ENCODE measurements at regions not wholly inside any gene's neighbourhood (a gene's known extent, or its start where the extent isn't known, plus 50 kb on each side); places are given as distances from the start of the nearest gene placed in this dataset.

GRCh38 chr2:120565095-120565460 is 170.6 kb upstream of the GLI2 start:
- Histone ChIP-seq H3K9me3 (ENCODE audit: low read depth) (no peaks in the 10 kb centered on the region), H3K4me1 (ENCODE audit: insufficient read depth) (peaks cover 48% of the 10 kb centered on the region), H3K9me2 (replicated peaks; ENCODE audit: insufficient read depth) (no peaks in the 10 kb centered on the region), H4K20me1 (ENCODE audit: insufficient read depth, poor library complexity, severe bottlenecking) (no peaks in the 10 kb centered on the region), H3K4me2 (peak overlapping the region; percentile 19), H3K27ac (peak overlapping the region; percentile 59), H3K27me3 (no peaks in the 10 kb centered on the region), H2AFZ (no peak overlapping the region), H3K4me3 (no peak overlapping the region), H3K79me2 (no peaks in the 10 kb centered on the region), H3K36me3 (replicated peaks; ENCODE audit: insufficient read depth, low read depth) (no peaks in the 10 kb centered on the region)
- WGBS (ENCODE audit: low lambda C conversion rate, missing lambda C conversion rate): 56% methylated on average over 7 of the region's 8 CpGs
- no peak for DNase-seq (ENCODE audit: low spot score)
- TF ChIP-seq EZH2 (IDR thresholded peaks at IDR 0.05; ENCODE audit: borderline replicate concordance): no peak
- no peak for TF ChIP-seq EZH2phosphoT487 (IDR thresholded peaks at IDR 0.05; ENCODE audit: low read depth, severe bottlenecking, unreplicated experiment)
- TF ChIP-seq CTCF (IDR thresholded peaks at IDR 0.05; ENCODE audit: poor library complexity): no peak

GRCh38 chr2:120565929-120566328 is 169.7 kb upstream of the GLI2 start:
- Histone ChIP-seq H2AFZ (no peak overlapping the region), H3K27ac (peak overlapping the region; percentile 20), H3K4me2 (peak overlapping the region; percentile 19), H3K27me3 (no peaks in the 10 kb centered on the region), H3K36me3 (replicated peaks; ENCODE audit: insufficient read depth, low read depth) (no peaks in the 10 kb centered on the region), H4K20me1 (ENCODE audit: insufficient read depth, poor library complexity, severe bottlenecking) (no peaks in the 10 kb centered on the region), H3K4me1 (ENCODE audit: insufficient read depth) (peaks cover 42% of the 10 kb centered on the region), H3K9me3 (ENCODE audit: low read depth) (no peaks in the 10 kb centered on the region), H3K79me2 (no peaks in the 10 kb centered on the region), H3K9me2 (replicated peaks; ENCODE audit: insufficient read depth) (no peaks in the 10 kb centered on the region), H3K4me3 (no peak overlapping the region)
- TF ChIP-seq CTCF (IDR thresholded peaks at IDR 0.05; ENCODE audit: poor library complexity): no peak
- TF ChIP-seq EZH2phosphoT487 (IDR thresholded peaks at IDR 0.05; ENCODE audit: low read depth, severe bottlenecking, unreplicated experiment): no peak
- no peak for TF ChIP-seq EZH2 (IDR thresholded peaks at IDR 0.05; ENCODE audit: borderline replicate concordance)
- 64% methylated on average over 9 of the region's 9 CpGs for WGBS (ENCODE audit: low lambda C conversion rate, missing lambda C conversion rate)
- no peak for DNase-seq (ENCODE audit: low spot score)

GRCh38 chr2:120566331-120567035 is 169.2 kb upstream of the GLI2 start:
- H3K9me3 ChIP-seq (ENCODE audit: low read depth): no peaks in the 10 kb centered on the region
- H4K20me1 ChIP-seq (ENCODE audit: insufficient read depth, poor library complexity, severe bottlenecking): no peaks in the 10 kb centered on the region
- H3K27ac ChIP-seq: no peak overlapping the region
- H2AFZ ChIP-seq: no peak overlapping the region
- peaks cover 38% of the 10 kb centered on the region for H3K4me1 ChIP-seq (ENCODE audit: insufficient read depth)
- H3K9me2 ChIP-seq (replicated peaks; ENCODE audit: insufficient read depth): no peaks in the 10 kb centered on the region
- 83% methylated on average over 21 of the region's 21 CpGs for WGBS (ENCODE audit: low lambda C conversion rate, missing lambda C conversion rate)
- no peak for DNase-seq (ENCODE audit: low spot score)
- H3K4me3 ChIP-seq: no peak overlapping the region
- no peaks in the 10 kb centered on the region for H3K36me3 ChIP-seq (replicated peaks; ENCODE audit: insufficient read depth, low read depth)
- H3K4me2 ChIP-seq: no peak overlapping the region
- no peaks in the 10 kb centered on the region for H3K79me2 ChIP-seq
- TF ChIP-seq EZH2 (IDR thresholded peaks at IDR 0.05; ENCODE audit: borderline replicate concordance) (no peak), CTCF (IDR thresholded peaks at IDR 0.05; ENCODE audit: poor library complexity) (no peak), EZH2phosphoT487 (IDR thresholded peaks at IDR 0.05; ENCODE audit: low read depth, severe bottlenecking, unreplicated experiment) (no peak)
- H3K27me3 ChIP-seq: no peaks in the 10 kb centered on the region

Measured in hepatocyte (in vitro differentiated cells).